Liver (tissue), 7 donors: ENCODE measurements at regions not wholly inside any gene's neighbourhood (a gene's known extent, or its start where the extent isn't known, plus 50 kb on each side); places are given as distances from the start of the nearest gene placed in this dataset.

ENCODE experiments used
- DNase-seq: peaks from one replicate; pipeline ENCODE4 v3.0.0-alpha.2; 2017; ENCODE audit warnings: low spot score
- H3K27ac ChIP-seq, 2 donors: one replicate each; pipeline ENCODE4 v1.7.0; 2013; ENCODE audit warnings: inconsistent platforms in 2 of 2, low read length in 2 of 2, control low read depth in 1 of 2, low read depth in 1 of 2, mild to moderate bottlenecking in 1 of 2
- H3K27me3 ChIP-seq, 4 donors: one replicate each; pipeline versions ENCODE4 v1.6.1 to v1.7.0; 2013; ENCODE audit warnings: low read length in 3 of 4, inconsistent platforms in 1 of 4, mild to moderate bottlenecking in 1 of 4, moderate library complexity in 1 of 4; ENCODE audit not compliant: control insufficient read depth in 4 of 4, insufficient read depth in 4 of 4
- H3K36me3 ChIP-seq, 4 donors: one replicate each; pipeline versions ENCODE4 v1.6.1 to v1.7.0; 2013; ENCODE audit warnings: low read length in 3 of 4, mild to moderate bottlenecking in 3 of 4, low read depth in 1 of 4, moderate library complexity in 1 of 4; ENCODE audit not compliant: control insufficient read depth in 4 of 4, insufficient read depth in 3 of 4
- H3K4me1 ChIP-seq, 4 donors: one replicate each; pipeline versions ENCODE4 v1.6.1 to v1.7.0; 2013; ENCODE audit warnings: low read length in 3 of 4, mild to moderate bottlenecking in 3 of 4, moderate library complexity in 1 of 4; ENCODE audit not compliant: control insufficient read depth in 4 of 4, insufficient read depth in 4 of 4
- H3K4me3 ChIP-seq, 3 donors: one replicate each; pipeline versions ENCODE4 v1.6.1 to v1.7.0; 2013; ENCODE audit warnings: low read length in 3 of 3, control low read depth in 1 of 3, low read depth in 1 of 3, mild to moderate bottlenecking in 1 of 3
- H3K9ac ChIP-seq, 2 donors: one replicate each; pipeline ENCODE4 v1.7.0; 2013; ENCODE audit warnings: low read length in 2 of 2, mild to moderate bottlenecking in 2 of 2, moderate library complexity in 2 of 2, control low read depth in 1 of 2, low read depth in 1 of 2
- H3K9me3 ChIP-seq, 4 donors: one replicate each; pipeline versions ENCODE4 v1.6.1 to v1.7.0; 2013; ENCODE audit warnings: low read length in 3 of 4; ENCODE audit not compliant: control insufficient read depth in 4 of 4
- FOXA1 ChIP-seq: IDR thresholded peaks from 2 replicates; pipeline ENCODE4 v1.6.1; 2016; ENCODE audit warnings: antibody characterized with exemption
- HNF4G ChIP-seq: IDR thresholded peaks from 2 replicates; pipeline ENCODE4 v1.6.1; 2016; ENCODE audit warnings: antibody characterized with exemption
- JUND ChIP-seq, 2 donors: IDR thresholded peaks; 2 replicates each; pipeline ENCODE4 v1.6.1; 2016; ENCODE audit warnings: antibody characterized with exemption in 2 of 2
- NR2F2 ChIP-seq: IDR thresholded peaks from 2 replicates; pipeline ENCODE4 v1.6.1; 2016; ENCODE audit warnings: antibody characterized with exemption
- RAD21 ChIP-seq, 2 donors: IDR thresholded peaks; 2 replicates each; pipeline ENCODE4 v1.6.1; 2016; ENCODE audit warnings: antibody characterized with exemption in 2 of 2, mild to moderate bottlenecking in 2 of 2
- RXRA ChIP-seq, 2 donors: IDR thresholded peaks; 2 replicates each; pipeline ENCODE4 v1.6.1; 2017 to 2018; ENCODE audit warnings: antibody characterized with exemption in 2 of 2, mild to moderate bottlenecking in 1 of 2
- SP1 ChIP-seq: IDR thresholded peaks from 2 replicates; pipeline ENCODE4 v1.6.1; 2018; ENCODE audit warnings: antibody characterized with exemption, mild to moderate bottlenecking
- TAF1 ChIP-seq: conservative IDR thresholded peaks from 2 replicates; pipeline ENCODE4 v1.6.1; 2016; ENCODE audit warnings: antibody characterized with exemption, mild to moderate bottlenecking
- YY1 ChIP-seq: IDR thresholded peaks from 2 replicates; pipeline ENCODE4 v1.6.1; 2016; ENCODE audit warnings: antibody characterized with exemption, mild to moderate bottlenecking
- TF ChIP-seq, protein P1 (sequence below): fragments of 150-350 bp; IDR thresholded peaks from 2 replicates; pipeline ENCODE4 v1.5.1; 2017; ENCODE audit warnings: improper control_type of control experiment, low read depth, low read length; ENCODE audit not compliant: missing input control
- TF ChIP-seq, protein P2 (sequence below): IDR thresholded peaks from 2 replicates; pipeline ENCODE4 v1.6.1; 2016; ENCODE audit warnings: antibody characterized with exemption
- TF ChIP-seq, protein P3 (sequence below): IDR thresholded peaks from 2 replicates; pipeline ENCODE4 v1.6.1; 2016; ENCODE audit warnings: antibody characterized with exemption
- TF ChIP-seq, protein P4 (sequence below): IDR thresholded peaks from 2 replicates; pipeline ENCODE4 v1.6.1; 2016; ENCODE audit warnings: antibody characterized with exemption, mild to moderate bottlenecking
- donor health status: healthy.
- donor health status: healthy.
- donor health status: healthy.
- donor health status: healthy.

DNA sequence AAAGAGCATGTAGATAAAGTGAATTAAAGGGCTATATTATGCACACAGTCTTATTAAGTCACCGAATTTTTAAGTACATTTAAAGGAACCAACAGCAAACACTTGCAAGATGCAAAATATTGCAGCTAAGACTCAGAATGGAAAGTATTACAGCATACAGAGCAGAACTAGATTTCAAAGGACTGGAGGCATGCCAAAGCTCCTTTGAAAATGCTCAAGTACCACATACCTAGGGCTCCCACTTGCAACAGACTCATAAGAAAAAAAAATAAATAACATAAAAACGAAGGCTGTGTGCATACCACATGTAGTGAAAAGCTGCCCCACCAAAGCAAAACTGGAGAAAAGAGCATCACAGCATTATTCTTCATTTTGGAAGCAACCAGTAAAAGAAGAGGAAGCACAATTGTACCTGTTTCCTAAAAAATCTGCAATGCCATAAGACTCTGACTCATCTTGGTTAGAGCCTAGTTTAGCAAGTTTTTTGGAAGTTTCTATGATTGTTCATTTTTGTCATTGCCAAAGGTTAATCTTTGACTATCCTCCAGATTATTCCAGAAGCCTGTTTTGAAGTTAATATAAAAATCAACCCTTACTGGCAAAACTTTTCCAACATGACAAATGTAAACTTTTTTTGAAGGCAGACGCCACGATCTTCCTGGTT, 306.0 kb upstream of the COL3A1 start (continued):
- no peak for TF ChIP-seq NR2F2
- no peak for TF ChIP-seq TAF1
- TF ChIP-seq YY1 = no peak

DNA sequence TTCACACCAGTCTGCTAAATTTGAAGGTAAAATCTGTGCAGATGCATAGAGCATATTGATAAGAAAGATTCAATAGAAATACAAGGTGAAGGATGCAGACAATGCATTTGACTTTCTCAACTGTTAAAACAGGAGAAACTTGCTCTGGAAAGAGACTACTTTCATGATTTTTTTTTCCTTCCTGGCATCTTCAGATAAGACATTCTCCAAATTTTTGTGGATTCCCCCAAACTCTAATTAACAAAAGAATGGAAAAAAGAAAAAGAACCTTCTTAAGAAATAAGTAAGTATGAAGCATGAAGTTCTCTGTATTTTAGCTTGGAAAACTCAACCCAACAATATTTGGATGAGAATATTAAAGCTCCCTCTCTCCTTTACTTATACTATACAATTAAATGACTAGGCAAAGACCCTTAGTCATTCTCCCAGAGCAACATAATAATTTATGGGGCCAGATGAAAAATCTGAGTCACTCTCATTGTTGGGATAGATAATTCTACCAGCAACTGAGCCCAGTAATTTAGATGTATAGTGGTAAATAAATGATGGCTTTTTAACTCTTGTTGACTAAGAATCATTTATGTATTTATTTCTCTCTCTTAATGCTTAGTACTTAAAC, 298.7 kb upstream of the COL3A1 start:
- H3K27ac ChIP-seq = no peak overlapping the region
- H3K4me3 ChIP-seq = no peak overlapping the region
- H3K4me1 ChIP-seq = no peaks in the 10 kb centered on the region
- H3K27me3 ChIP-seq = no peaks in the 10 kb centered on the region
- DNase-seq = no peak
- no peaks in the 10 kb centered on the region for H3K9me3 ChIP-seq
- TF ChIP-seq NR2F2 (no peak), HNF4G (no peak), RAD21 (IDR thresholded peaks at IDR 0.05) (no peak), SP1 (no peak), FOXA1 (no peak), JUND (IDR thresholded peaks at IDR 0.05) (no peak), RXRA (IDR thresholded peaks at IDR 0.05) (no peak), YY1 (no peak), TAF1 (no peak)
- TF ChIP-seq, protein P1, sequence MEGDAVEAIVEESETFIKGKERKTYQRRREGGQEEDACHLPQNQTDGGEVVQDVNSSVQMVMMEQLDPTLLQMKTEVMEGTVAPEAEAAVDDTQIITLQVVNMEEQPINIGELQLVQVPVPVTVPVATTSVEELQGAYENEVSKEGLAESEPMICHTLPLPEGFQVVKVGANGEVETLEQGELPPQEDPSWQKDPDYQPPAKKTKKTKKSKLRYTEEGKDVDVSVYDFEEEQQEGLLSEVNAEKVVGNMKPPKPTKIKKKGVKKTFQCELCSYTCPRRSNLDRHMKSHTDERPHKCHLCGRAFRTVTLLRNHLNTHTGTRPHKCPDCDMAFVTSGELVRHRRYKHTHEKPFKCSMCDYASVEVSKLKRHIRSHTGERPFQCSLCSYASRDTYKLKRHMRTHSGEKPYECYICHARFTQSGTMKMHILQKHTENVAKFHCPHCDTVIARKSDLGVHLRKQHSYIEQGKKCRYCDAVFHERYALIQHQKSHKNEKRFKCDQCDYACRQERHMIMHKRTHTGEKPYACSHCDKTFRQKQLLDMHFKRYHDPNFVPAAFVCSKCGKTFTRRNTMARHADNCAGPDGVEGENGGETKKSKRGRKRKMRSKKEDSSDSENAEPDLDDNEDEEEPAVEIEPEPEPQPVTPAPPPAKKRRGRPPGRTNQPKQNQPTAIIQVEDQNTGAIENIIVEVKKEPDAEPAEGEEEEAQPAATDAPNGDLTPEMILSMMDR = no peak
- TF ChIP-seq, protein P2, sequence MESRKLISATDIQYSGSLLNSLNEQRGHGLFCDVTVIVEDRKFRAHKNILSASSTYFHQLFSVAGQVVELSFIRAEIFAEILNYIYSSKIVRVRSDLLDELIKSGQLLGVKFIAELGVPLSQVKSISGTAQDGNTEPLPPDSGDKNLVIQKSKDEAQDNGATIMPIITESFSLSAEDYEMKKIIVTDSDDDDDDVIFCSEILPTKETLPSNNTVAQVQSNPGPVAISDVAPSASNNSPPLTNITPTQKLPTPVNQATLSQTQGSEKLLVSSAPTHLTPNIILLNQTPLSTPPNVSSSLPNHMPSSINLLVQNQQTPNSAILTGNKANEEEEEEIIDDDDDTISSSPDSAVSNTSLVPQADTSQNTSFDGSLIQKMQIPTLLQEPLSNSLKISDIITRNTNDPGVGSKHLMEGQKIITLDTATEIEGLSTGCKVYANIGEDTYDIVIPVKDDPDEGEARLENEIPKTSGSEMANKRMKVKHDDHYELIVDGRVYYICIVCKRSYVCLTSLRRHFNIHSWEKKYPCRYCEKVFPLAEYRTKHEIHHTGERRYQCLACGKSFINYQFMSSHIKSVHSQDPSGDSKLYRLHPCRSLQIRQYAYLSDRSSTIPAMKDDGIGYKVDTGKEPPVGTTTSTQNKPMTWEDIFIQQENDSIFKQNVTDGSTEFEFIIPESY = no peak
- TF ChIP-seq, protein P3, sequence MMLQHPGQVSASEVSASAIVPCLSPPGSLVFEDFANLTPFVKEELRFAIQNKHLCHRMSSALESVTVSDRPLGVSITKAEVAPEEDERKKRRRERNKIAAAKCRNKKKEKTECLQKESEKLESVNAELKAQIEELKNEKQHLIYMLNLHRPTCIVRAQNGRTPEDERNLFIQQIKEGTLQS = no peak
- TF ChIP-seq, protein P4, sequence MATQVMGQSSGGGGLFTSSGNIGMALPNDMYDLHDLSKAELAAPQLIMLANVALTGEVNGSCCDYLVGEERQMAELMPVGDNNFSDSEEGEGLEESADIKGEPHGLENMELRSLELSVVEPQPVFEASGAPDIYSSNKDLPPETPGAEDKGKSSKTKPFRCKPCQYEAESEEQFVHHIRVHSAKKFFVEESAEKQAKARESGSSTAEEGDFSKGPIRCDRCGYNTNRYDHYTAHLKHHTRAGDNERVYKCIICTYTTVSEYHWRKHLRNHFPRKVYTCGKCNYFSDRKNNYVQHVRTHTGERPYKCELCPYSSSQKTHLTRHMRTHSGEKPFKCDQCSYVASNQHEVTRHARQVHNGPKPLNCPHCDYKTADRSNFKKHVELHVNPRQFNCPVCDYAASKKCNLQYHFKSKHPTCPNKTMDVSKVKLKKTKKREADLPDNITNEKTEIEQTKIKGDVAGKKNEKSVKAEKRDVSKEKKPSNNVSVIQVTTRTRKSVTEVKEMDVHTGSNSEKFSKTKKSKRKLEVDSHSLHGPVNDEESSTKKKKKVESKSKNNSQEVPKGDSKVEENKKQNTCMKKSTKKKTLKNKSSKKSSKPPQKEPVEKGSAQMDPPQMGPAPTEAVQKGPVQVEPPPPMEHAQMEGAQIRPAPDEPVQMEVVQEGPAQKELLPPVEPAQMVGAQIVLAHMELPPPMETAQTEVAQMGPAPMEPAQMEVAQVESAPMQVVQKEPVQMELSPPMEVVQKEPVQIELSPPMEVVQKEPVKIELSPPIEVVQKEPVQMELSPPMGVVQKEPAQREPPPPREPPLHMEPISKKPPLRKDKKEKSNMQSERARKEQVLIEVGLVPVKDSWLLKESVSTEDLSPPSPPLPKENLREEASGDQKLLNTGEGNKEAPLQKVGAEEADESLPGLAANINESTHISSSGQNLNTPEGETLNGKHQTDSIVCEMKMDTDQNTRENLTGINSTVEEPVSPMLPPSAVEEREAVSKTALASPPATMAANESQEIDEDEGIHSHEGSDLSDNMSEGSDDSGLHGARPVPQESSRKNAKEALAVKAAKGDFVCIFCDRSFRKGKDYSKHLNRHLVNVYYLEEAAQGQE = no peak
- no peak overlapping the region for H3K9ac ChIP-seq
- no peaks in the 10 kb centered on the region for H3K36me3 ChIP-seq
